H9 (cell line): ENCODE measurements at regions not wholly inside any gene's neighbourhood (a gene's known extent, or its start where the extent isn't known, plus 50 kb on each side); places are given as distances from the start of the nearest gene placed in this dataset.

Experiments used
- DNase-seq: peaks from one replicate; pipeline ENCODE4 v3.0.0-alpha.2; 2017
- H2AFZ ChIP-seq: one replicate; pipeline ENCODE4 v1.6.1; 2013; ENCODE audit warnings: mild to moderate bottlenecking, low read length, control low read depth, moderate library complexity
- H2AK5ac ChIP-seq: 2 replicates; pipeline ENCODE4 v1.6.1; 2013; ENCODE audit warnings: low read length, control low read depth, mixed read lengths; ENCODE audit not compliant: insufficient read length
- H2BK120ac ChIP-seq: one replicate; pipeline ENCODE4 v1.6.1; 2013; ENCODE audit warnings: low read depth, mild to moderate bottlenecking, low read length, control low read depth, inconsistent platforms; ENCODE audit not compliant: poor library complexity, severe bottlenecking
- H2BK12ac ChIP-seq: 2 replicates; pipeline ENCODE4 v1.6.1; 2013; ENCODE audit warnings: low read length, control low read depth, mixed read lengths, low read depth; ENCODE audit not compliant: insufficient read length
- H2BK15ac ChIP-seq: 2 replicates; pipeline ENCODE4 v1.6.1; 2013; ENCODE audit warnings: low read depth, low read length, control low read depth
- H2BK20ac ChIP-seq: one replicate; pipeline ENCODE4 v1.6.1; 2013; ENCODE audit warnings: low read depth, mild to moderate bottlenecking, low read length, control low read depth, inconsistent platforms; ENCODE audit not compliant: poor library complexity, severe bottlenecking
- H2BK5ac ChIP-seq: 2 replicates; pipeline ENCODE4 v1.6.1; 2013; ENCODE audit warnings: low read length, control low read depth, mixed read lengths; ENCODE audit not compliant: insufficient read length
- H3K14ac ChIP-seq: 2 replicates; pipeline ENCODE4 v1.6.1; 2013; ENCODE audit warnings: low read length, control low read depth; ENCODE audit not compliant: insufficient read depth
- H3K18ac ChIP-seq: 2 replicates; pipeline ENCODE4 v1.6.1; 2013; ENCODE audit warnings: low read depth, mild to moderate bottlenecking, mixed read lengths, low read length, control low read depth; ENCODE audit not compliant: insufficient read length
- H3K23ac ChIP-seq: 2 replicates; pipeline ENCODE4 v1.6.1; 2013; ENCODE audit warnings: low read length, control low read depth, mixed read lengths, low read depth; ENCODE audit not compliant: insufficient read length
- H3K23me2 ChIP-seq: 2 replicates; pipeline ENCODE4 v1.6.1; 2013; ENCODE audit warnings: low read depth, mild to moderate bottlenecking, mixed read lengths, low read length, control low read depth; ENCODE audit not compliant: insufficient read length, poor library complexity, severe bottlenecking
- H3K27ac ChIP-seq: 2 replicates; pipeline ENCODE4 v1.5.1; 2013; ENCODE audit warnings: low read length, control low read depth, mixed read lengths, low read depth; ENCODE audit not compliant: insufficient read length
- H3K27me3 ChIP-seq: 2 replicates; pipeline ENCODE4 v1.6.1; 2013; ENCODE audit warnings: low read length, control low read depth, inconsistent platforms; ENCODE audit not compliant: insufficient read depth
- H3K4ac ChIP-seq: 2 replicates; pipeline ENCODE4 v1.6.1; 2013; ENCODE audit warnings: low read depth, mild to moderate bottlenecking, control low read depth, inconsistent platforms, low read length, moderate library complexity
- H3K4me1 ChIP-seq: 2 replicates; pipeline ENCODE4 v1.6.1; 2013; ENCODE audit warnings: low read length, control low read depth, inconsistent platforms; ENCODE audit not compliant: insufficient read depth
- H3K4me2 ChIP-seq: 2 replicates; pipeline ENCODE4 v1.6.1; 2013; ENCODE audit warnings: low read length, control low read depth, mixed read lengths; ENCODE audit not compliant: insufficient read length, insufficient read depth
- H3K56ac ChIP-seq: 2 replicates; pipeline ENCODE4 v1.6.1; 2013; ENCODE audit warnings: low read depth, mild to moderate bottlenecking, mixed read lengths, low read length, control low read depth; ENCODE audit not compliant: insufficient read length
- H3K79me1 ChIP-seq: 2 replicates; pipeline ENCODE4 v1.6.1; 2013; ENCODE audit warnings: low read depth, mild to moderate bottlenecking, moderate library complexity, low read length, control low read depth, inconsistent platforms; ENCODE audit not compliant: insufficient read depth, poor library complexity, severe bottlenecking
- H3K79me2 ChIP-seq: 2 replicates; pipeline ENCODE4 v1.6.1; 2013; ENCODE audit warnings: low read length, control low read depth, inconsistent platforms; ENCODE audit not compliant: insufficient read depth
- H3K9ac ChIP-seq: 2 replicates; pipeline ENCODE4 v1.6.1; 2013; ENCODE audit warnings: low read length, control low read depth, mixed read lengths; ENCODE audit not compliant: insufficient read length; ENCODE audit errors: extremely low read depth
- H3K9me3 ChIP-seq: one replicate; pipeline ENCODE4 v1.6.1; 2013; ENCODE audit warnings: low read depth, low read length, inconsistent platforms; ENCODE audit not compliant: control insufficient read depth
- H3T11ph ChIP-seq: one replicate; pipeline ENCODE4 v1.6.1; 2013; ENCODE audit warnings: mild to moderate bottlenecking, low read length, control low read depth, inconsistent platforms
- H4K20me1 ChIP-seq: one replicate; pipeline ENCODE4 v1.6.1; 2013; ENCODE audit not compliant: control insufficient read depth, insufficient read length, insufficient read depth
- H4K5ac ChIP-seq: 2 replicates; pipeline ENCODE4 v1.6.1; 2013; ENCODE audit warnings: low read depth, mild to moderate bottlenecking, mixed read lengths, low read length, control low read depth; ENCODE audit not compliant: insufficient read length
- H4K8ac ChIP-seq: replicated peaks from 2 replicates; pipeline ENCODE4 v1.6.1; 2013; ENCODE audit warnings: low read length, control low read depth, mixed read lengths, low read depth; ENCODE audit not compliant: insufficient read length
- H4K91ac ChIP-seq: 2 replicates; pipeline ENCODE4 v1.6.1; 2013; ENCODE audit warnings: low read depth, mild to moderate bottlenecking, moderate library complexity, mixed read lengths, low read length, control low read depth; ENCODE audit not compliant: insufficient read length
- H3K27ac Mint-ChIP-seq, 3 experiments: 2 replicates in 2 of 3; 3 replicates in 1 of 3; pipeline ENCODE4 v1.8.0; 2020 to 2021; ENCODE audit warnings: mixed read lengths in 3 of 3, mild to moderate bottlenecking in 1 of 3, moderate library complexity in 1 of 3
- H3K27me3 Mint-ChIP-seq: 2 replicates; pipeline ENCODE4 v1.8.0; 2021; ENCODE audit warnings: low read depth, mild to moderate bottlenecking, moderate library complexity, mixed read lengths
- H3K36me3 Mint-ChIP-seq, 3 experiments: 2 replicates in 2 of 3; 3 replicates in 1 of 3; pipeline ENCODE4 v1.8.0; 2020 to 2021; ENCODE audit warnings: low read depth in 3 of 3, mixed read lengths in 3 of 3; ENCODE audit not compliant: insufficient read depth in 1 of 3
- H3K4me1 Mint-ChIP-seq, 2 experiments: 2 replicates each; pipeline ENCODE4 v1.8.0; 2020; ENCODE audit warnings: mixed read lengths in 2 of 2
- H3K4me3 Mint-ChIP-seq, 2 experiments: 2 replicates in 1 of 2; 3 replicates in 1 of 2; pipeline ENCODE4 v1.8.0; 2020 to 2021; ENCODE audit warnings: mild to moderate bottlenecking in 2 of 2, mixed read lengths in 2 of 2, moderate library complexity in 1 of 2
- H3K9me3 Mint-ChIP-seq, 2 experiments: 2 replicates in 1 of 2; 3 replicates in 1 of 2; pipeline ENCODE4 v1.8.0; 2020; ENCODE audit warnings: mild to moderate bottlenecking in 2 of 2, mixed read lengths in 2 of 2, moderate library complexity in 1 of 2
- WGBS: extraction: QIAGEN DNeasy Blood & Tissue Kit; methylation state at CpG from one replicate; pipeline ENCODE4 v1.1.7; 2013; ENCODE audit warnings: missing lambda C conversion rate, low lambda C conversion rate, mixed read lengths; ENCODE audit not compliant: insufficient read length; ENCODE audit errors: extremely low coverage; 5-methylcytosine and 5-hydroxymethylcytosine counted together
- TF ChIP-seq, protein P1 (sequence below): fragments of 200-600 bp; sonication (generic); conservative IDR thresholded peaks from 3 replicates; pipeline ENCODE4 v1.8.0; 2021; ENCODE audit warnings: antibody characterized with exemption, mild to moderate bottlenecking

GRCh38 chr6:40326714-40327421, 260.3 kb downstream of the LRFN2 start:
- H3K4me1 ChIP-seq, result peaks cover 9% of the 10 kb centered on the region; the same call in 1 of the 2 replicates
- no peak overlapping the region for H2BK5ac ChIP-seq
- DNase-seq, result no peak
- H3K56ac ChIP-seq, result no peak overlapping the region
- no peak overlapping the region for H4K8ac ChIP-seq
- Mint-ChIP-seq H3K27ac (no peak overlapping the region), H3K4me1 (peaks cover 59 to 63% of the 10 kb centered on the region in 2 experiments), H3K9me3 (no peaks in the 10 kb centered on the region), H3K4me3 (no peak overlapping the region), H3K27me3 (peaks cover 24% of the 10 kb centered on the region), H3K36me3 (no peaks in the 10 kb centered on the region)
- H3K23ac ChIP-seq, result no peak overlapping the region
- H3K14ac ChIP-seq, result no peak overlapping the region
- H2BK120ac ChIP-seq, result no peak overlapping the region
- no peaks in the 10 kb centered on the region for H3K79me1 ChIP-seq
- H3K4ac ChIP-seq, result no peak overlapping the region
- peaks cover 3% of the 10 kb centered on the region for H3K23me2 ChIP-seq
- no peak overlapping the region for H2BK20ac ChIP-seq
- no peak overlapping the region for H2AK5ac ChIP-seq
- H3K4me2 ChIP-seq, result no peak overlapping the region
- H3K79me2 ChIP-seq, result no peaks in the 10 kb centered on the region
- no peaks in the 10 kb centered on the region for H3K9me3 ChIP-seq
- no peak overlapping the region for H3K27ac ChIP-seq
- H2BK15ac ChIP-seq, result no peak overlapping the region
- WGBS, result no CpG with 5 or more reads among the region's 3 CpGs
- H4K5ac ChIP-seq, result no peak overlapping the region
- TF ChIP-seq, protein P1, sequence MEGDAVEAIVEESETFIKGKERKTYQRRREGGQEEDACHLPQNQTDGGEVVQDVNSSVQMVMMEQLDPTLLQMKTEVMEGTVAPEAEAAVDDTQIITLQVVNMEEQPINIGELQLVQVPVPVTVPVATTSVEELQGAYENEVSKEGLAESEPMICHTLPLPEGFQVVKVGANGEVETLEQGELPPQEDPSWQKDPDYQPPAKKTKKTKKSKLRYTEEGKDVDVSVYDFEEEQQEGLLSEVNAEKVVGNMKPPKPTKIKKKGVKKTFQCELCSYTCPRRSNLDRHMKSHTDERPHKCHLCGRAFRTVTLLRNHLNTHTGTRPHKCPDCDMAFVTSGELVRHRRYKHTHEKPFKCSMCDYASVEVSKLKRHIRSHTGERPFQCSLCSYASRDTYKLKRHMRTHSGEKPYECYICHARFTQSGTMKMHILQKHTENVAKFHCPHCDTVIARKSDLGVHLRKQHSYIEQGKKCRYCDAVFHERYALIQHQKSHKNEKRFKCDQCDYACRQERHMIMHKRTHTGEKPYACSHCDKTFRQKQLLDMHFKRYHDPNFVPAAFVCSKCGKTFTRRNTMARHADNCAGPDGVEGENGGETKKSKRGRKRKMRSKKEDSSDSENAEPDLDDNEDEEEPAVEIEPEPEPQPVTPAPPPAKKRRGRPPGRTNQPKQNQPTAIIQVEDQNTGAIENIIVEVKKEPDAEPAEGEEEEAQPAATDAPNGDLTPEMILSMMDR, result no peak
- H3K9ac ChIP-seq, result no peak overlapping the region
- no peak overlapping the region for H4K91ac ChIP-seq
- no peaks in the 10 kb centered on the region for H4K20me1 ChIP-seq
- no peak overlapping the region for H3K18ac ChIP-seq
- no peak overlapping the region for H2AFZ ChIP-seq
- no peak overlapping the region for H2BK12ac ChIP-seq
- no peak overlapping the region for H3T11ph ChIP-seq
- H3K27me3 ChIP-seq, result no peaks in the 10 kb centered on the region; the same call in 1 of the 2 replicates
